ENCODE measurements at regions not wholly inside any gene's neighbourhood (a gene's known extent, or its start where the extent isn't known, plus 50 kb on each side); places are given as distances from the start of the nearest gene placed in this dataset.
"Not testable (repeated sequence)": the region's sequence is repeated elsewhere in the genome, so short reads cannot be mapped to it uniquely, and the experiment has no call there.

GRCh38 chr20:11496380-11496779, 421.3 kb upstream of the BTBD3 start:
- DNase-seq = no peak

GRCh38 chr20:11497545-11497944, 420.1 kb upstream of the BTBD3 start:
- no peak for DNase-seq

GRCh38 chr20:11499101-11499634, 418.5 kb upstream of the BTBD3 start:
- no peak for DNase-seq

GRCh38 chr20:11502061-11502460, 415.6 kb upstream of the BTBD3 start:
- no peak for DNase-seq

GRCh38 chr20:11502671-11503070, 415.0 kb upstream of the BTBD3 start:
- DNase-seq = no peak

GRCh38 chr20:11509776-11510175, 407.9 kb upstream of the BTBD3 start:
- DNase-seq = no peak

GRCh38 chr20:11511821-11512220, 405.9 kb upstream of the BTBD3 start:
- no peak for DNase-seq

GRCh38 chr20:11513241-11513745, 404.4 kb upstream of the BTBD3 start:
- DNase-seq = not testable (repeated sequence)

- DNase-seq = no peak
Measured at GRCh38 chr20:11516448-11516847, 401.2 kb upstream of the BTBD3 start.

GRCh38 chr20:11520596-11520995, 397.1 kb upstream of the BTBD3 start:
- no peak for DNase-seq

- DNase-seq = no peak
Measured at GRCh38 chr20:11521476-11522365, 396.0 kb upstream of the BTBD3 start.

GRCh38 chr20:11522366-11522741, 395.3 kb upstream of the BTBD3 start:
- DNase-seq = no peak

- no peak for DNase-seq
Measured at GRCh38 chr20:11529047-11529446, 388.6 kb upstream of the BTBD3 start.

- no peak for DNase-seq
Measured at GRCh38 chr20:11537032-11537431, 380.7 kb upstream of the BTBD3 start.

GRCh38 chr20:11539450-11539849, 378.2 kb upstream of the BTBD3 start:
- no peak for DNase-seq

GRCh38 chr20:11540558-11540957, 377.1 kb upstream of the BTBD3 start:
- no peak for DNase-seq

- no peak for DNase-seq
Measured at GRCh38 chr20:11542645-11543044, 375.0 kb upstream of the BTBD3 start.

- DNase-seq = no peak
Measured at GRCh38 chr20:11544029-11544678, 373.5 kb upstream of the BTBD3 start.

GRCh38 chr20:11546939-11547338, 370.8 kb upstream of the BTBD3 start:
- DNase-seq = no peak

GRCh38 chr20:11549172-11550103, 368.3 kb upstream of the BTBD3 start:
- no peak for DNase-seq

- DNase-seq = no peak
Measured at GRCh38 chr20:11550657-11551338, 366.9 kb upstream of the BTBD3 start.

GRCh38 chr20:11551479-11551878, 366.2 kb upstream of the BTBD3 start:
- DNase-seq = no peak
